ENCODE measurements at regions not wholly inside any gene's neighbourhood (a gene's known extent, or its start where the extent isn't known, plus 50 kb on each side); places are given as distances from the start of the nearest gene placed in this dataset.
"Not testable (repeated sequence)": the region's sequence is repeated elsewhere in the genome, so short reads cannot be mapped to it uniquely, and the experiment has no call there.

DNA sequence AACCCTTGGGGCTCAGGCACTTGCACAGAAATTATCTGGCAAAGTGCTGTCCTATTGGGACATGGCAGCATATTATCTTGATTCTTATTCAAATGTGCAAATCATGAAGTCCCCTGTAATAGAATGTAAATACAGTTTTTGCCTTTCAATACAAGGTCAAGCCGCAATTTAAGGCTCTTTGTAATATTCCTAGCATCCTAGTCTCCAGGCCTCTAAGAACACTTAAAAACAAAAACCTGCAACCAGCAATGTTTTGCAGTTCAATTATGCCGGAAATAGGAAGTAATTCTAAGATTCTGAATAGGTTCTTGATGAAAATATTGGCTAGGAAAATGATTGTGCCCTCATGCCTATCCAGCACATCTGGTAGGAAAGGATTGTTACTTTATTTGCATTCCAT lies 197.2 kb upstream of the IRAK1BP1 start:
- Histone ChIP-seq H3K79me1 (ENCODE audit: low read length) (no peaks in the 10 kb centered on the region), H3K23ac (ENCODE audit: low read length) (no peak overlapping the region), H2BK15ac (replicated peaks; ENCODE audit: low read depth) (no peak overlapping the region), H4K8ac (ENCODE audit: low read depth, low read length) (no peak overlapping the region), H3K56ac (ENCODE audit: low read length) (no peak overlapping the region), H3K27ac (ENCODE audit: low read depth, low read length) (no peak overlapping the region), H3K4me3 (ENCODE audit: low read length) (no peak overlapping the region), H2BK5ac (ENCODE audit: low read length) (no peak overlapping the region), H4K5ac (ENCODE audit: low read length) (no peak overlapping the region), H3K18ac (ENCODE audit: low read length) (no peak overlapping the region), H3K36me3 (ENCODE audit: control insufficient read depth, insufficient read depth, low read length) (no peaks in the 10 kb centered on the region), H3K4me2 (ENCODE audit: low read length) (no peak overlapping the region), H3K9ac (ENCODE audit: low read length) (no peak overlapping the region), H3K27me3 (ENCODE audit: insufficient read depth, low read length, poor library complexity) (no peaks in the 10 kb centered on the region), H3K4ac (ENCODE audit: low read depth, low read length) (no peak overlapping the region), H3K4me1 (ENCODE audit: control insufficient read depth, low read depth, low read length) (no peaks in the 10 kb centered on the region), H3K79me2 (ENCODE audit: control insufficient read depth, insufficient read depth, low read length) (no peaks in the 10 kb centered on the region), H2BK120ac (ENCODE audit: low read depth, low read length) (no peak overlapping the region), H2AK5ac (ENCODE audit: low read length) (no peak overlapping the region)
- DNase-seq: no peak
- no CpG with 5 or more reads among the region's 2 CpGs for whole genome bisulfite sequencing (ENCODE audit: extremely low coverage, insufficient coverage, low lambda C conversion rate)

GRCh38 chr6:78670802-78671201 lies 196.5 kb upstream of the IRAK1BP1 start:
- Histone ChIP-seq H2BK120ac (ENCODE audit: low read depth, low read length) (no peak overlapping the region), H3K18ac (ENCODE audit: low read length) (no peak overlapping the region), H3K4ac (ENCODE audit: low read depth, low read length) (no peak overlapping the region), H3K4me3 (ENCODE audit: low read length) (no peak overlapping the region), H3K9ac (ENCODE audit: low read length) (no peak overlapping the region), H4K5ac (ENCODE audit: low read length) (no peak overlapping the region), H3K4me1 (ENCODE audit: control insufficient read depth, low read depth, low read length) (no peaks in the 10 kb centered on the region), H3K23ac (ENCODE audit: low read length) (no peak overlapping the region), H3K27me3 (ENCODE audit: insufficient read depth, low read length, poor library complexity) (no peaks in the 10 kb centered on the region), H2BK5ac (ENCODE audit: low read length) (no peak overlapping the region), H3K36me3 (ENCODE audit: control insufficient read depth, insufficient read depth, low read length) (no peaks in the 10 kb centered on the region), H3K56ac (ENCODE audit: low read length) (no peak overlapping the region), H2AK5ac (ENCODE audit: low read length) (no peak overlapping the region), H3K79me1 (ENCODE audit: low read length) (no peaks in the 10 kb centered on the region), H3K79me2 (ENCODE audit: control insufficient read depth, insufficient read depth, low read length) (no peaks in the 10 kb centered on the region), H3K4me2 (ENCODE audit: low read length) (no peak overlapping the region), H2BK15ac (replicated peaks; ENCODE audit: low read depth) (no peak overlapping the region), H3K27ac (ENCODE audit: low read depth, low read length) (no peak overlapping the region), H4K8ac (ENCODE audit: low read depth, low read length) (no peak overlapping the region)
- no CpG with 5 or more reads among the region's 2 CpGs for WGBS (ENCODE audit: extremely low coverage, insufficient coverage, low lambda C conversion rate)
- peak; percentile 18 for DNase-seq

- H3K4me1 ChIP-seq (ENCODE audit: control insufficient read depth, low read depth, low read length); H3K4me2 ChIP-seq (ENCODE audit: low read length); H2BK120ac ChIP-seq (ENCODE audit: low read depth, low read length); H3K79me1 ChIP-seq (ENCODE audit: low read length); H4K5ac ChIP-seq (ENCODE audit: low read length); H3K4ac ChIP-seq (ENCODE audit: low read depth, low read length); H4K8ac ChIP-seq (ENCODE audit: low read depth, low read length); H3K27ac ChIP-seq (ENCODE audit: low read depth, low read length); H3K56ac ChIP-seq (ENCODE audit: low read length); H2BK15ac ChIP-seq (replicated peaks; ENCODE audit: low read depth); H3K4me3 ChIP-seq (ENCODE audit: low read length); H2BK5ac ChIP-seq (ENCODE audit: low read length); H2AK5ac ChIP-seq (ENCODE audit: low read length); H3K27me3 ChIP-seq (ENCODE audit: insufficient read depth, low read length, poor library complexity); H3K18ac ChIP-seq (ENCODE audit: low read length); H3K9ac ChIP-seq (ENCODE audit: low read length); H3K36me3 ChIP-seq (ENCODE audit: control insufficient read depth, insufficient read depth, low read length); H3K79me2 ChIP-seq (ENCODE audit: control insufficient read depth, insufficient read depth, low read length); H3K23ac ChIP-seq (ENCODE audit: low read length); DNase-seq: not testable (repeated sequence)
- WGBS (ENCODE audit: extremely low coverage, insufficient coverage, low lambda C conversion rate): no CpG with 5 or more reads among the region's 15 CpGs
Measured at GRCh38 chr6:78676069-78677007, 191.0 kb upstream of the IRAK1BP1 start.

- Histone ChIP-seq H4K8ac (ENCODE audit: low read depth, low read length) (no peak overlapping the region), H3K4me2 (ENCODE audit: low read length) (no peak overlapping the region), H3K18ac (ENCODE audit: low read length) (no peak overlapping the region), H3K36me3 (ENCODE audit: control insufficient read depth, insufficient read depth, low read length) (no peaks in the 10 kb centered on the region), H3K79me1 (ENCODE audit: low read length) (no peaks in the 10 kb centered on the region), H3K4ac (ENCODE audit: low read depth, low read length) (no peak overlapping the region), H3K79me2 (ENCODE audit: control insufficient read depth, insufficient read depth, low read length) (no peaks in the 10 kb centered on the region), H3K9ac (ENCODE audit: low read length) (no peak overlapping the region), H4K5ac (ENCODE audit: low read length) (no peak overlapping the region), H2BK120ac (ENCODE audit: low read depth, low read length) (no peak overlapping the region), H3K4me1 (ENCODE audit: control insufficient read depth, low read depth, low read length) (no peaks in the 10 kb centered on the region), H3K4me3 (ENCODE audit: low read length) (no peak overlapping the region), H3K56ac (ENCODE audit: low read length) (no peak overlapping the region), H2AK5ac (ENCODE audit: low read length) (no peak overlapping the region), H2BK5ac (ENCODE audit: low read length) (no peak overlapping the region), H3K27me3 (ENCODE audit: insufficient read depth, low read length, poor library complexity) (no peaks in the 10 kb centered on the region), H3K23ac (ENCODE audit: low read length) (no peak overlapping the region), H3K27ac (ENCODE audit: low read depth, low read length) (no peak overlapping the region), H2BK15ac (replicated peaks; ENCODE audit: low read depth) (no peak overlapping the region)
- no peak for DNase-seq
Measured at GRCh38 chr6:78688668-78689067, 178.7 kb upstream of the IRAK1BP1 start.

DNA sequence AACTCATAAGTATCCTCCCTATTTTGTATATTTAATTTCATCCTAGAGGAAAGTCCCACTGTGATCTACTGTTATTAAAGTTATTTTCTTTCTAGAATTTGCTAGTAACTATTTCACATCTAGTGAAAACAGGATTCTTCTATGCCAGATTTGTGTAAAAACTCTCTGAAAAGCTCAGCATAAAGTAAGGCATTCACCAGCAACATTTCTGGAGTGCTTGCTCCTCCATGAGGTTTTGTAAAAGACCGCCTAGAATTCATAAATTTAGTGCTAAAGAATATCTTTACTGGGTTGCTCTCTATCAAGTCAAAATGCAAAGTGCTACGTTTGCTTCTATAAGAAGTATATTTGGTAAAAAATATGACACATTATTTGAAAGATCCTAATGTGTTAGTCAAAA lies 173.5 kb upstream of the IRAK1BP1 start:
- H3K23ac ChIP-seq (ENCODE audit: low read length): no peak overlapping the region
- H2AK5ac ChIP-seq (ENCODE audit: low read length): no peak overlapping the region
- H3K9ac ChIP-seq (ENCODE audit: low read length): no peak overlapping the region
- H3K79me2 ChIP-seq (ENCODE audit: control insufficient read depth, insufficient read depth, low read length): no peaks in the 10 kb centered on the region
- DNase-seq: no peak
- WGBS (ENCODE audit: extremely low coverage, insufficient coverage, low lambda C conversion rate): no CpG with 5 or more reads among the region's 2 CpGs
- H3K4me3 ChIP-seq (ENCODE audit: low read length): no peak overlapping the region
- H2BK120ac ChIP-seq (ENCODE audit: low read depth, low read length): no peak overlapping the region
- no peak overlapping the region for H3K27ac ChIP-seq (ENCODE audit: low read depth, low read length)
- H4K8ac ChIP-seq (ENCODE audit: low read depth, low read length): no peak overlapping the region
- H3K18ac ChIP-seq (ENCODE audit: low read length): no peak overlapping the region
- H4K5ac ChIP-seq (ENCODE audit: low read length): no peak overlapping the region
- H3K36me3 ChIP-seq (ENCODE audit: control insufficient read depth, insufficient read depth, low read length): no peaks in the 10 kb centered on the region
- H3K79me1 ChIP-seq (ENCODE audit: low read length): no peaks in the 10 kb centered on the region
- H2BK5ac ChIP-seq (ENCODE audit: low read length): no peak overlapping the region
- H3K4ac ChIP-seq (ENCODE audit: low read depth, low read length): no peak overlapping the region
- no peak overlapping the region for H3K4me2 ChIP-seq (ENCODE audit: low read length)
- no peak overlapping the region for H2BK15ac ChIP-seq (replicated peaks; ENCODE audit: low read depth)
- no peaks in the 10 kb centered on the region for H3K27me3 ChIP-seq (ENCODE audit: insufficient read depth, low read length, poor library complexity)
- no peak overlapping the region for H3K56ac ChIP-seq (ENCODE audit: low read length)
- H3K4me1 ChIP-seq (ENCODE audit: control insufficient read depth, low read depth, low read length): no peaks in the 10 kb centered on the region

- H3K4me2 ChIP-seq (ENCODE audit: low read length); H3K27me3 ChIP-seq (ENCODE audit: insufficient read depth, low read length, poor library complexity); H4K8ac ChIP-seq (ENCODE audit: low read depth, low read length); H2BK120ac ChIP-seq (ENCODE audit: low read depth, low read length); H2AK5ac ChIP-seq (ENCODE audit: low read length); DNase-seq; H2BK15ac ChIP-seq (replicated peaks; ENCODE audit: low read depth); H3K23ac ChIP-seq (ENCODE audit: low read length); H3K4me3 ChIP-seq (ENCODE audit: low read length); H2BK5ac ChIP-seq (ENCODE audit: low read length); H3K79me1 ChIP-seq (ENCODE audit: low read length); H3K27ac ChIP-seq (ENCODE audit: low read depth, low read length); H3K18ac ChIP-seq (ENCODE audit: low read length); H3K56ac ChIP-seq (ENCODE audit: low read length); H3K36me3 ChIP-seq (ENCODE audit: control insufficient read depth, insufficient read depth, low read length); H4K5ac ChIP-seq (ENCODE audit: low read length); H3K9ac ChIP-seq (ENCODE audit: low read length); H3K4me1 ChIP-seq (ENCODE audit: control insufficient read depth, low read depth, low read length); H3K79me2 ChIP-seq (ENCODE audit: control insufficient read depth, insufficient read depth, low read length); H3K4ac ChIP-seq (ENCODE audit: low read depth, low read length): not testable (repeated sequence)
- no CpG with 5 or more reads among the region's 10 CpGs for WGBS (ENCODE audit: extremely low coverage, insufficient coverage, low lambda C conversion rate)
Measured at GRCh38 chr6:78694628-78695027, 172.7 kb upstream of the IRAK1BP1 start.
